ENCODE measurements at regions not wholly inside any gene's neighbourhood (a gene's known extent, or its start where the extent isn't known, plus 50 kb on each side); places are given as distances from the start of the nearest gene placed in this dataset.
A peak's percentile ranks its signal among the peaks of the same experiment; 100 is the strongest.

GRCh38 chr2:71797035-71797810 is 343.9 kb downstream of the DYSF start:
- Histone ChIP-seq H3K27ac (ENCODE audit: low read length, poor library complexity, severe bottlenecking) (no peak overlapping the region), H3K36me3 (ENCODE audit: control insufficient read depth in 1 of 2, insufficient read depth in 2 of 2, low read depth in 1 of 2, low read length in 2 of 2) (no peaks in the 10 kb centered on the region), H3K27me3 (ENCODE audit: control insufficient read depth in 1 of 2, insufficient read depth in 1 of 2, low read length in 2 of 2) (peaks cover 0 to 47% of the 10 kb centered on the region in 2 experiments), H2AFZ (ENCODE audit: low read depth, low read length) (no peak overlapping the region), H3K4me2 (ENCODE audit: low read length, poor library complexity, severe bottlenecking) (no peak overlapping the region), H3K4me3 (ENCODE audit: insufficient read depth in 1 of 2, low read depth in 1 of 2, low read length in 2 of 2) (no peak overlapping the region), H2AK5ac (ENCODE audit: low read length, severe bottlenecking) (peak overlapping the region; percentile 79), H4K91ac (ENCODE audit: low read length) (no peak overlapping the region), H3K14ac (ENCODE audit: low read length in 2 of 2) (no peak overlapping the region), H3K18ac (ENCODE audit: low read depth in 1 of 2, low read length in 2 of 2) (peak overlapping the region in 1 of 2 experiments; percentile 48), H2BK120ac (ENCODE audit: low read depth, low read length) (no peak overlapping the region), H3K4ac (ENCODE audit: low read depth in 1 of 2, low read length in 2 of 2) (peak overlapping the region in 1 of 2 experiments; percentile 9), H2BK12ac (ENCODE audit: low read length in 2 of 2) (peak overlapping the region; percentile 44 to 57), H3K9me3 (ENCODE audit: control insufficient read depth, low read length) (no peaks in the 10 kb centered on the region), H3K9ac (ENCODE audit: low read length) (no peak overlapping the region), H4K8ac (ENCODE audit: low read length) (no peak overlapping the region), H3K79me1 (replicated peaks; ENCODE audit: low read length, poor library complexity, severe bottlenecking) (no peaks in the 10 kb centered on the region), H2BK15ac (ENCODE audit: low read depth, poor library complexity, severe bottlenecking) (no peak overlapping the region), H3K4me1 (ENCODE audit: control insufficient read depth, insufficient read depth, low read depth, low read length) (peaks cover 36% of the 10 kb centered on the region), H2BK5ac (ENCODE audit: low read depth, low read length, poor library complexity, severe bottlenecking) (no peak overlapping the region), H3K23ac (ENCODE audit: low read length in 2 of 2) (peak overlapping the region in 1 of 2 experiments; percentile 56)
- no peak for DNase-seq
- 95% methylated on average over 6 of the region's 7 CpGs for WGBS

- Histone ChIP-seq H3K18ac (ENCODE audit: low read depth in 1 of 2, low read length in 2 of 2) (peak overlapping the region; percentile 46 to 83), H3K4me2 (ENCODE audit: low read length, poor library complexity, severe bottlenecking) (no peak overlapping the region), H2BK5ac (ENCODE audit: low read depth, low read length, poor library complexity, severe bottlenecking) (no peak overlapping the region), H2BK120ac (ENCODE audit: low read depth, low read length) (no peak overlapping the region), H3K23ac (ENCODE audit: low read length in 2 of 2) (peak overlapping the region in 1 of 2 experiments; percentile 65), H3K9me3 (ENCODE audit: control insufficient read depth, low read length) (no peaks in the 10 kb centered on the region), H3K36me3 (ENCODE audit: control insufficient read depth in 1 of 2, insufficient read depth in 2 of 2, low read depth in 1 of 2, low read length in 2 of 2) (no peaks in the 10 kb centered on the region), H3K4me3 (ENCODE audit: insufficient read depth in 1 of 2, low read depth in 1 of 2, low read length in 2 of 2) (no peak overlapping the region), H3K4ac (ENCODE audit: low read depth in 1 of 2, low read length in 2 of 2) (peak overlapping the region in 1 of 2 experiments; percentile 55), H3K4me1 (ENCODE audit: control insufficient read depth, insufficient read depth, low read depth, low read length) (peaks cover 36% of the 10 kb centered on the region), H2AK5ac (ENCODE audit: low read length, severe bottlenecking) (peak overlapping the region; percentile 80), H2BK15ac (ENCODE audit: low read depth, poor library complexity, severe bottlenecking) (no peak overlapping the region), H3K9ac (ENCODE audit: low read length) (no peak overlapping the region), H3K79me1 (replicated peaks; ENCODE audit: low read length, poor library complexity, severe bottlenecking) (no peaks in the 10 kb centered on the region), H2AFZ (ENCODE audit: low read depth, low read length) (no peak overlapping the region), H4K8ac (ENCODE audit: low read length) (peak overlapping the region; percentile 57), H3K14ac (ENCODE audit: low read length in 2 of 2) (no peak overlapping the region), H3K27me3 (ENCODE audit: control insufficient read depth in 1 of 2, insufficient read depth in 1 of 2, low read length in 2 of 2) (peaks cover 0 to 55% of the 10 kb centered on the region in 2 experiments), H2BK12ac (ENCODE audit: low read length in 2 of 2) (peak overlapping the region; percentile 88 to 89), H4K91ac (ENCODE audit: low read length) (peak overlapping the region; percentile 21), H3K27ac (ENCODE audit: low read length, poor library complexity, severe bottlenecking) (peak overlapping the region; percentile 27)
- 11% methylated on average over 9 of the region's 9 CpGs for WGBS
- DNase-seq = peak; percentile 62
Measured at GRCh38 chr2:71796174-71796593, 342.8 kb downstream of the DYSF start.

DNA sequence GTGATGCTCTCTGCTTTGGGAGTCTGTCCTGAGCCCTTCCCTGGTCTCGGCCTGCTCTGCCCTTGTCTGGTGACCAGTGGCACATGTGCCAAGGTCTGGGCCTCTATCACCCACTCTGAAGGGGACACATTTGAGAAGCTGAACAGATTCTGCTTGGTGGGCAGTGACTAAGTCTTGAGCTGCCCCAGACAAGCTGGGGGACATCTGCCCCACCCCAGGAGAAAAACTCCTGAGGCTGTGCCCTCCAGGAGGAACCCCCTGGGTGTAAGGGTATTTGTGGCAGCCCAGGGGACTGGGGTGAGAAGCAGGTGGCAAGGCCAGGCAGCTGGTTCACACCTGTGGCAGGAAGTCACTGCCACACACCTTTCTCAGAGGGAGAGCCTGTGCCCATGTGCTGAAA is 342.1 kb downstream of the DYSF start:
- H3K4me2 ChIP-seq (ENCODE audit: low read length, poor library complexity, severe bottlenecking) = no peak overlapping the region
- peak overlapping the region; percentile 19 for H2BK5ac ChIP-seq (ENCODE audit: low read depth, low read length, poor library complexity, severe bottlenecking)
- no peak overlapping the region for H3K4ac ChIP-seq (ENCODE audit: low read depth in 1 of 2, low read length in 2 of 2)
- H3K27me3 ChIP-seq (ENCODE audit: control insufficient read depth in 1 of 2, insufficient read depth in 1 of 2, low read length in 2 of 2) = peaks cover 0 to 55% of the 10 kb centered on the region in 2 experiments
- no peaks in the 10 kb centered on the region for H3K79me1 ChIP-seq (replicated peaks; ENCODE audit: low read length, poor library complexity, severe bottlenecking)
- no peak overlapping the region for H3K23ac ChIP-seq (ENCODE audit: low read length in 2 of 2)
- H3K4me3 ChIP-seq (ENCODE audit: insufficient read depth in 1 of 2, low read depth in 1 of 2, low read length in 2 of 2) = no peak overlapping the region
- 100% methylated on average over 1 of the region's 1 CpG for WGBS
- H3K4me1 ChIP-seq (ENCODE audit: control insufficient read depth, insufficient read depth, low read depth, low read length) = peaks cover 38% of the 10 kb centered on the region
- H4K8ac ChIP-seq (ENCODE audit: low read length) = no peak overlapping the region
- H3K18ac ChIP-seq (ENCODE audit: low read depth in 1 of 2, low read length in 2 of 2) = peak overlapping the region in 1 of 2 experiments; percentile 71
- no peak overlapping the region for H3K9ac ChIP-seq (ENCODE audit: low read length)
- DNase-seq = no peak
- H3K27ac ChIP-seq (ENCODE audit: low read length, poor library complexity, severe bottlenecking) = no peak overlapping the region
- H2BK120ac ChIP-seq (ENCODE audit: low read depth, low read length) = no peak overlapping the region
- peak overlapping the region; percentile 29 to 79 for H2BK12ac ChIP-seq (ENCODE audit: low read length in 2 of 2)
- peak overlapping the region; percentile 66 for H2AK5ac ChIP-seq (ENCODE audit: low read length, severe bottlenecking)
- no peak overlapping the region for H2AFZ ChIP-seq (ENCODE audit: low read depth, low read length)
- no peaks in the 10 kb centered on the region for H3K36me3 ChIP-seq (ENCODE audit: control insufficient read depth in 1 of 2, insufficient read depth in 2 of 2, low read depth in 1 of 2, low read length in 2 of 2)
- H3K9me3 ChIP-seq (ENCODE audit: control insufficient read depth, low read length) = no peaks in the 10 kb centered on the region
- no peak overlapping the region for H4K91ac ChIP-seq (ENCODE audit: low read length)
- no peak overlapping the region for H3K14ac ChIP-seq (ENCODE audit: low read length in 2 of 2)
- no peak overlapping the region for H2BK15ac ChIP-seq (ENCODE audit: low read depth, poor library complexity, severe bottlenecking)

DNA sequence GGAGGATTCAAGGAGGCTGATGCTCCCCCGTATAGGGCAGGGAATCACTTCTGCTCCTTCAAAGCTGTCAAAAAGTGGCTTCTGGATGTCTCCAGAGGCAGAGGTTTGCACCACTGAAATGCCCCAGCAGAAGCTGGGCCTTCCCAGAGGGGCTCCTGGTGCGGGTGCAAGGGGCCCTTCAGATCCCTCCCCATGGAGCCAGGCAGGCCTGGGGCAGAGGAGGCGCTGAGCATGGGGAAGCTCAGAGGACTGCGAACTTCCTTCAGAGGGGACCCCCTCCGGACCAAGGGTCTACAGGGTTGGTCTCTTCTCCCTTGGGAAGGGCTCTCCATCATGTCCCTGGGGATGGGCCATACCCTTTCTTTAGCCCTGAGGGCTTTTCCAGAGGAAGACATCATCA is 341.2 kb downstream of the DYSF start:
- Histone ChIP-seq H3K18ac (ENCODE audit: low read depth in 1 of 2, low read length in 2 of 2) (peak overlapping the region in 1 of 2 experiments; percentile 46), H3K9ac (ENCODE audit: low read length) (no peak overlapping the region), H3K27me3 (ENCODE audit: control insufficient read depth in 1 of 2, insufficient read depth in 1 of 2, low read length in 2 of 2) (peaks cover 0 to 55% of the 10 kb centered on the region in 2 experiments), H3K27ac (ENCODE audit: low read length, poor library complexity, severe bottlenecking) (no peak overlapping the region), H3K36me3 (ENCODE audit: control insufficient read depth in 1 of 2, insufficient read depth in 2 of 2, low read depth in 1 of 2, low read length in 2 of 2) (no peaks in the 10 kb centered on the region), H4K91ac (ENCODE audit: low read length) (no peak overlapping the region), H3K14ac (ENCODE audit: low read length in 2 of 2) (no peak overlapping the region), H3K4me2 (ENCODE audit: low read length, poor library complexity, severe bottlenecking) (no peak overlapping the region), H3K9me3 (ENCODE audit: control insufficient read depth, low read length) (no peaks in the 10 kb centered on the region), H2BK5ac (ENCODE audit: low read depth, low read length, poor library complexity, severe bottlenecking) (no peak overlapping the region), H2BK120ac (ENCODE audit: low read depth, low read length) (no peak overlapping the region), H2BK15ac (ENCODE audit: low read depth, poor library complexity, severe bottlenecking) (no peak overlapping the region), H3K4me3 (ENCODE audit: insufficient read depth in 1 of 2, low read depth in 1 of 2, low read length in 2 of 2) (no peak overlapping the region), H3K79me1 (replicated peaks; ENCODE audit: low read length, poor library complexity, severe bottlenecking) (no peaks in the 10 kb centered on the region), H3K4me1 (ENCODE audit: control insufficient read depth, insufficient read depth, low read depth, low read length) (peaks cover 36% of the 10 kb centered on the region), H2AFZ (ENCODE audit: low read depth, low read length) (no peak overlapping the region), H3K4ac (ENCODE audit: low read depth in 1 of 2, low read length in 2 of 2) (no peak overlapping the region), H2AK5ac (ENCODE audit: low read length, severe bottlenecking) (no peak overlapping the region), H4K8ac (ENCODE audit: low read length) (no peak overlapping the region), H2BK12ac (ENCODE audit: low read length in 2 of 2) (no peak overlapping the region), H3K23ac (ENCODE audit: low read length in 2 of 2) (no peak overlapping the region)
- 95% methylated on average over 5 of the region's 5 CpGs for WGBS
- DNase-seq = no peak

All from mesenchymal stem cell (in vitro differentiated cells and primary cell).